ENCODE measurements at regions not wholly inside any gene's neighbourhood (a gene's known extent, or its start where the extent isn't known, plus 50 kb on each side); places are given as distances from the start of the nearest gene placed in this dataset.

GRCh38 chr18:45312555-45313126, 302.6 kb upstream of the SLC14A2 start:
- no peak for DNase-seq (ENCODE audit: low read depth in 2 of 2)

DNA sequence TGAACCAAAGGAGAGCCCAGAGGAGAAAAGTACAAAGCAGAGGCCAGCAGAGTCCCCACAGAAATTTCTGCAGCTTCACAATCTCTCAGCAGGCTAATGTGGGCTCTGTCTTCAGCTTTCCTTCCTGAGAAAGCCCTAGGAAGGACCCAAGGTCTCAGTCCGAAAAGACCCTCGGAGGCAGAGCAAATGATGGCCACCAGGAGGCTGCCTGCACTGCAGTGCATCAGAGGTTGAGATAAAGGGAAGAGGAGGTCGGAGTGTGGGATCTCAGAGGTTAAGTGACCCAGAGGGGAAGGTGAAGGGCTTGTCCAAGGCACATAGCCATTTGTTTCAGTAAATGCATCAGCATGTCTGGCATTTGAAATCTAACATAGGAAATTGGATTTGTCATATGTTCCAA, 299.1 kb upstream of the SLC14A2 start:
- DNase-seq (ENCODE audit: low read depth in 2 of 2), result no peak

GRCh38 chr18:45317948-45318640, 297.2 kb upstream of the SLC14A2 start:
- DNase-seq (ENCODE audit: low read depth in 2 of 2), result no peak

DNA sequence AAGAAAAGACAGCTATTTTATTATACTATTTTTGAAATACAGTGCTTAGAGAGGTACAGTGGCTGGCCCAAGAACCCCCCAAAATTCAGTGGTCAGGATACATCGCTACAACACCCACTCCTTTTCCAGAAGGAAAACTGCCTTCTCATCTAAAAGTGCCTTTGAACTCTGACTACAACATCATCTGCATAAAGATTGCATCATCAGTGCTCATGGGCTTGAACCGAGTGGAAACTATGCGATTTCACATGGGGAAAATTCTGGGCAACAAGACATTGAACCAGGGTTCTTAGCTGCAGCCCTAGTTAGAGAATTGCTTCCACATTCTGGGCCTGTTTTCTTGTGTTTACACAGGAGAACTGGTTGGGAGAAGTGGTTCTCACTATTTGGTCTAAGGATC, 294.6 kb upstream of the SLC14A2 start:
- no peak for DNase-seq (ENCODE audit: low read depth in 2 of 2)

GRCh38 chr18:45321520-45321919, 293.8 kb upstream of the SLC14A2 start:
- no peak for DNase-seq (ENCODE audit: low read depth in 2 of 2)

- DNase-seq (ENCODE audit: low read depth in 2 of 2), result no peak
Observed at GRCh38 chr18:45322343-45322742, 292.9 kb upstream of the SLC14A2 start.

DNA sequence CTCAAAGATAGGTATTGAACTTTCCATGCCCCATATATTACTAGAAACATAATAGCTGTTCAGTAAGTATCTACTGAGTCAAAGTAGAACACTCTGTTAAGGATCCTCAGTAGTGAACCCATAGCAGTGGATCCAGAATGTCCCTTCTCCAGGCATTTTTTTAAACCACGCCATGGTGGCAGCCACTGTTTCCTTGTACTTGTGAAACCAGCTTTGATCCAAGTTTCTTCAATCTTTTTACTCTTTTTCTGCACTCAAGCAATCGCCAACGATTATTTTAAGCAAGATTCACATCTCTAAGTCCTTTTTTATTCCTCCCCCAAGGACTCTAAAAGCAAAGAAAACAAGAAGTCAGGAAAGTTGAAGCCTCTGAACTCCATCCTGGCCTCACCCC, 291.2 kb upstream of the SLC14A2 start:
- DNase-seq (ENCODE audit: low read depth in 2 of 2), result no peak

DNA sequence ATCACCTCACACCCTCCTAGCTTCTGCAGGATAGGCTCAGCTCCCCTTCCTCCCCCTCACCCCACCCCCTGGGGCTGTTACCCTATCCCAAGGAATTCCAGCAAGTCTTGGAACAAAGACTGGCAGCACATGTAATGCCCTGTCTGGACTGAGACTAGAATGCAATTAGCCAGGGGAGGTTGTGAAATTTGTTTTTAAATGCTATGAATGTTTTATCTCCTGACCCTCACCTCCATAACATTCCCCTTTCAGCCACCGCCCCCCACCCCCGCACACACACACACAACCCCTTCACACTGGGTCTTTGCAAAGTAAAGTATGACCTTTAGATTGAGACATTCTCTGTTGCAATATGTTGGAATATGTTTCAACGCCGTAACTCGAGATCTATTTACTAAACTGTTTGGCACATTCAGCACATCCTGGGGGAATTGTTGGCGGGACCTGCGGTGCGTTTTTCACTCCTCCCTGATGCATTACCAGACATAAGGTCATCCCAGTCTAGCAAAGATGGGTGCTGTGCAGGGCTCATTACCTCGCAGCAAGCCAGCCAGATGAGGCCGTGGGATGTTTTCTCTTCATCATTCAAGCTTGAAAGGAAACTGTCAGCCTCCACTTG, 290.7 kb upstream of the SLC14A2 start:
- DNase-seq (ENCODE audit: low read depth in 2 of 2), result no peak

DNA sequence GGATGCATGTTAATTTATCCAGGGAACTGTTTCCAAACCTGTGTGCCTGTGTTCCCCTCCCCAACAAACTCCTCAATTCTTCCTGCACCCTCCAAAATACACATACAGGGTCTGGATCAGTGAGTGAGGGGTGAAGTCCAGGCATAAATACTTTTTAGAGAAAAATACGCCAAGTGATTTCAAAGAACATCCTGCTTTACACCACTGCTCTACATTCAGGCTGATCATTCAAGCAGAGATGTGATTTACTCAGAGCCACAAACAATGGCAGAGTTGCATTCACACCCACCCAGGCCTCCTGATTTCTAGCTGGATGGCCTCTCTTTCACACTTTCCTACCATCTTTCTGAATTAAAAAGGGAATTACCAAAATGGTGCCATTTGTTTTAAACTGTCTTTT, 289.5 kb upstream of the SLC14A2 start:
- DNase-seq (ENCODE audit: low read depth in 2 of 2), result no peak

DNA sequence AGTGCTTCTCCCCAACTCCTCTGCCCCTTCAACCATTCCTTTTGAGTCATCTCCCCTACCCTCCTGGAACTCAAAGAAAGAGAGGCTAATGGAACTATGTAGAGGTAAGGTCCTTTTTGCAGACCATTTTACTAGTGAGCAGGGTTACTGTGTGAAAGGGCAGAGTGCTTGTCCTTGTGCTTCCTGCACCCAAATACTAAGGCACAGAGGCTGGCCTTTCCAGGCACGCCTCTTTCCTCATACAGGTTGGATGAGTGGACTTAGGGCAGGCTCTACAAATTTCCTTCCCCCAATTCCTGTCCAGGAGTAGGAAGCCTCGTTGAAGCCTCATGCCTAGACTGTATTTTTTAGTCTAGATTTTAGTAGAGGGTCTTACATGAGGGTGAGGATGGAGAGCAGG, 288.8 kb upstream of the SLC14A2 start:
- no peak for DNase-seq (ENCODE audit: low read depth in 2 of 2)

GRCh38 chr18:45328296-45328695, 287.0 kb upstream of the SLC14A2 start:
- DNase-seq (ENCODE audit: low read depth in 2 of 2), result no peak

DNA sequence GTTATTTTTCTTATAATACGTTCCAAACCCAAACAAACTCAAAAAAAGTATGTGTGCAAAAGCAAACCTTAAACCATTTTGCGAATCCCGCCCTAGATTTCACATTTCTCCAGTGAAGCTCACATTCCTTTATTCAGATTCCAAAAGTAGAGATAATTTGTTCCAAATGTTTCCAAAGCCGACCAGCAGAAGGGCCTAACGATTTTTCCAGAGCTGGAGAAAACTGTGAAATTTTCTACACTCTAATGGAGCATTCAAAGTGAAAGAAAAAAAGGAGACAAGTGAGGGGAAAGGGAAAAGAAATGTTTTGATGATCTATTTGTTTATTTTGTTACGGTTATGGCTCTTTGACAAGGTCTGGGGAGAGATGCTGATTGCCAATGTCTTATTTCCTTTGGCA, 286.5 kb upstream of the SLC14A2 start:
- DNase-seq (ENCODE audit: low read depth in 2 of 2), result no peak

DNA sequence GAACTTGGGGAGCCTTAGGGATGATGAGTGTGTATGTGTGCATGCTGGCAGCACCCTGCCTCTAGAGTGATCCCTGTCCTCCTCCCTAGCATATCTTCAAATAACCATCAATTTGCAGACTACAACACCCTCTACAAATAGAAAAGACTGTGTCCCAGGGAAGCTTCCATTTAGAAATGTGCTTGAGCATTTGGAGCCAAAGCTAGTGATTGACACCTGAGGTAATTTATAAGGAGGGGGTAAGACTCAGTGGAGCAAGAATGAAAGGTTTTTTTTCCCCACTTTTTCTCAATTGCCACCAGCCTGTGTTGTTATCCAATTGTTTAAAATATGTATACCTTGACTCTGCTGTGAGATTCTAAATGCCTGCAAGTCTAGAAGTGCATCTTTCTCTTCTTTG, 286.0 kb upstream of the SLC14A2 start:
- DNase-seq (ENCODE audit: low read depth in 2 of 2), result no peak

DNA sequence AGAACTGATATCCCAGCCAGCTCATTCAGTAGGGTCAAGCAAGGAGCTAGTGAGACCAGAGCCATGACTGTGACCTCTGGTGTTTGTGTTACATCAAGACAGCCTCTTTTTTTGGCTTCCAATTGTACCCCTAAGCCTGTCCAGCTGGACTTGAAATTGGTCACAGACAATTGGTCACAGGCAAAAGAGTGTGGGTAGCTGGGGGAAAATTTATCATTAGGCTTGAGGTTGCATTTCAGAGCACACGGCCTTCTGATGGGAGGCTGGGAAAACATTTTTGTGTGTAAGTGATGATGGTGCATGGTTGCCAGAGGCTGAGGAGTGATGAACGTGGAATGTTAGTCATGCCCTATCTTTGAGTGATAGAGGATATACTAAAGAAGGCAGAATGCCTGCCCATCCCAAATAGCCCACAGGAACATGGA, 285.1 kb upstream of the SLC14A2 start:
- no peak for DNase-seq (ENCODE audit: low read depth in 2 of 2)

DNA sequence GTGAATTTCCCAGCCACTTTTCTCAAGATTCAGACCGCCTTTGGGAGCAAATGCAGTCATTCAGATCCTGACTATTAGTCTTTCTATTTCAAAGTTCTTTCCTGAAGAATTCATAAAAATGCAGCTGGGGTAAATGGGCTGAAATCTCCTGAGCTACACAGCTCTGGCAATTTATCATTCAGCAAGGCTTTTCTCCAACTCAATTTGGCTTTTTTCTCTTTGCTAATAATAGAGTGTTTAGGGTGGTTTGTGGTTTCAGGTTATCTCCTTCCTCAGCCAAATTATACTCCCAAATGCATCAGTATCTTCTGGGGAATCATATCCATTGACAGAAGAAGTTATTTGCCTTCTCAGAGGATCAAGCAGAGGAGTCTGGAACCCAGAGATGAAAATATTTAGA, 282.4 kb upstream of the SLC14A2 start:
- DNase-seq (ENCODE audit: low read depth in 2 of 2), result no peak

GRCh38 chr18:45334191-45334590, 281.1 kb upstream of the SLC14A2 start:
- DNase-seq (ENCODE audit: low read depth in 2 of 2), result no peak

- no peak for DNase-seq (ENCODE audit: low read depth in 2 of 2)
Observed at GRCh38 chr18:45335282-45336043, 279.8 kb upstream of the SLC14A2 start.

DNA sequence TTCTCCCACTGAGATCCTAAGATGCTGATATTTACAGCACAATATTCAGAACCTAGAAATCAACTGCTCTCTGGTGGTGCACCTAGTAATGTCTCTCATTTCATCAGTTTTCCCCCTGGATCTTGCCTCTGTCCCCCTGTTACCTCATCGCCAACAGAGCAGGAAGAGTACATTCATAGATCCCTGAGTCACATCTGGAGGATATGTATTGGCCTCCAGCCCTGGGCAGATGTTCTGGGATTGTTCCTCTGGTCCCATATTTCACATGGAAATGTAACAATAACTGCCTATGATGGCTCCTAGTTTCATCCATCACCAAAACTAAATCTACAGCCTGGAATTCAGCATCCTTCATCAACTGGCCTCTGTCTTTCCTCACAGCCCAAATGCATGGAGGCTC, 278.8 kb upstream of the SLC14A2 start:
- no peak for DNase-seq (ENCODE audit: low read depth in 2 of 2)

DNA sequence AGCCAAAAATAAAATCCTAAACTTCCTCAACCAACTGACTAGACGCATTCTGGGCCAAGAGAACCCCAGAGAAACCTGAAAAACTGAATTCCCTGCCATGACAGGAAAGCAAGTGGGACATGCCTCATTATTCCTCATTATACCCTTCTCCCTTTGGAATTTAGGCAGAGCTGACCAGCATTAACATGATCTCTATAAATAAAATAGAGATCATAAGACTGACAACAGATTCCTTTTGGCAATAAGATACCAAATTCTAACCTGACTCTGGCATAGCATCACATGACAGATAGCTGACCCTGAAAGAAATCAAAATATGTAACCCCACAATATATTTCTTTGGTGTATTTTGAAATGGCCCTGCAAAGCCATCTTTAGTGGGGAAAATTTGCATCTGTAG, 277.8 kb upstream of the SLC14A2 start:
- DNase-seq (ENCODE audit: low read depth in 2 of 2), result no peak

DNA sequence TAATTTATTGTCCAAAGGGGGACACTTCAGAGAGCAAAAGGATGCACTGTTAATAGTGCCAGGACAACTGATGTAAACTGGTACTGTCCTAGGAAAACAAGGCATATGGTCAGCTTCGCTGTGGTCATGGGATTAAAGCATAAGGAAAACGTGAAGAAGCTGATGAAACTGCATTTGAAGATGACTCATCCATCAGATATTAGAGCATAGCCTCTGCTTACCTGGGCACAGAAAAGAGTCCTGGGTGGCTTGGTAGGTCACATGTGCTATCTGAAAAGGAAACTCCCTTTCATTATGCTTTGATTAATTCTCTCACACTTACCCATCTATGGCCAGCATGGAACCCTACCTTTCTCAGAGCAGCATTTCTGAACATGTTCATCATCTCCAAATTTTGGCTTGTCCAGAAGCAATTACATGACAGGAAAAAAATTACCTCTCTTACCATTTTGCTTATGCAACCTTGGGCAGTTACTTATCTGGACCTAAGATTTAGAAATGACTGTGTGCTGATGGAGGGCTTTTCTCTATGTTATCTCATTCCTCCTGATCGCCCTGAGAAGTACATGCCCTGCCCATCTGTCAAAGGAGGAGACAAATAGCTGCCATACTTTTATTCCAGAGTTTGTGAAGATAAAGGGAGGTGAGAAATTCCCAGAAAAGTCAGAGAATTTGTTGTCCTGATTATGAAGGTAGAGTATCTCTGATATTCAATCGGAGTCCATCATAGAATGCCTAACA, 275.3 kb upstream of the SLC14A2 start:
- no peak for DNase-seq (ENCODE audit: low read depth in 2 of 2)

DNA sequence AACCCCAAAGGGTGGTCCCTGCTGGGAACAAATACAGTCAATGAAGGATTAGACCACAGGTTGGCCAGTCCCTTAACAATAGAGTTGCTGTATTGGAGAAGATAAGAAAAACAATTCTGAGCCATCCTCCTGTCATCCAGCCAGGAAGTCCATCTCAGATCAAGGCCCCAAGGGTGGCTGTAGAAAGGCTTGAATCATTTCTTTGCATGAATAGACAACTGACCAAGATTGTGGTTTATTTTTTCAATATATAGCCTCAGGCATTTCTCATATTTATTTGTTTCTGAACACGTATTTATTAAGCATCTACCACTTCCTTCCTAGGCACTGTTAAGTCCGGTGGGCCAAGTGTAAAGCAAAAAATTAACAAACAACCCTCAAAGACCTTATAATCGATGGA, 274.4 kb upstream of the SLC14A2 start:
- DNase-seq (ENCODE audit: low read depth in 2 of 2), result no peak

- DNase-seq (ENCODE audit: low read depth in 2 of 2), result no peak
Observed at GRCh38 chr18:45341454-45341853, 273.8 kb upstream of the SLC14A2 start.
